ENCODE measurements at regions not wholly inside any gene's neighbourhood (a gene's known extent, or its start where the extent isn't known, plus 50 kb on each side); places are given as distances from the start of the nearest gene placed in this dataset.

GRCh38 chr5:125291447-125291846 is 545.0 kb upstream of the ZNF608 start:
- Histone ChIP-seq H3K4me1 (ENCODE audit: control insufficient read depth, insufficient read depth, low read length) (no peaks in the 10 kb centered on the region), H3K4me3 (ENCODE audit: low read depth in 2 of 2, low read length in 2 of 2) (no peak overlapping the region), H3K36me3 (ENCODE audit: control insufficient read depth, insufficient read depth, low read length) (no peaks in the 10 kb centered on the region), H3K27ac (ENCODE audit: low read length) (peak overlapping the region; percentile 41; the same call in 1 of the 2 replicates), H3K9me3 (ENCODE audit: control insufficient read depth, insufficient read depth, low read depth, low read length) (no peaks in the 10 kb centered on the region), H3K27me3 (ENCODE audit: control insufficient read depth, insufficient read depth, low read length) (no peaks in the 10 kb centered on the region)
- ChIA-PET POLR2A (no interaction called here), CTCF (no interaction called here)
- TF ChIP-seq REST (IDR thresholded peaks at IDR 0.05; ENCODE audit: insufficient read depth in 1 of 2, low read depth in 2 of 2, low read length in 1 of 2) (no peak), CTCF (IDR thresholded peaks at IDR 0.05) (no peak), TCF7L2 (IDR thresholded peaks at IDR 0.05; ENCODE audit: low read depth, low read length) (no peak), SIN3A (IDR thresholded peaks at IDR 0.05; ENCODE audit: borderline replicate concordance, insufficient read depth, low read depth, low read length) (no peak), POLR2AphosphoS5 (IDR thresholded peaks at IDR 0.05; ENCODE audit: low read depth, low read length) (no peak)
- intact Hi-C loops (cut with micrococcal nuclease; ENCODE audit: unreplicated experiment) = no loop called here
- no peak for DNase-seq (ENCODE audit: low read depth, low spot score)
- no peak for ATAC-seq
- in situ Hi-C loops (cut with HindIII; ENCODE audit: low pct_unique_long_range_greater_than_20kb, low sequenced_read_pairs) = no loop called here
- BruUV-seq (replicated peaks) = no TSS peak

- ChIA-PET POLR2A (interaction anchor here (0.6 to 0.7 kb wide), 2 partner anchors 466 to 1110 kb away, joined by 3 read pairs; no protein-coding TSS in a partner anchor), CTCF (no interaction called here)
- in situ Hi-C loops (cut with HindIII; ENCODE audit: low pct_unique_long_range_greater_than_20kb, low sequenced_read_pairs) (no loop called here), intact Hi-C loops (cut with micrococcal nuclease; ENCODE audit: unreplicated experiment) (no loop called here)
- Histone ChIP-seq H3K9me3 (ENCODE audit: control insufficient read depth, insufficient read depth, low read depth, low read length) (no peaks in the 10 kb centered on the region), H3K27ac (ENCODE audit: low read length) (peak overlapping the region; percentile 2; the same call in 1 of the 2 replicates), H3K4me3 (ENCODE audit: low read depth in 2 of 2, low read length in 2 of 2) (no peak overlapping the region), H3K4me1 (ENCODE audit: control insufficient read depth, insufficient read depth, low read length) (peaks cover 4% of the 10 kb centered on the region), H3K27me3 (ENCODE audit: control insufficient read depth, insufficient read depth, low read length) (no peaks in the 10 kb centered on the region), H3K36me3 (ENCODE audit: control insufficient read depth, insufficient read depth, low read length) (no peaks in the 10 kb centered on the region)
- TF ChIP-seq REST (IDR thresholded peaks at IDR 0.05; ENCODE audit: insufficient read depth in 1 of 2, low read depth in 2 of 2, low read length in 1 of 2) = no peak
- TF ChIP-seq CTCF (IDR thresholded peaks at IDR 0.05) = no peak
- no peak for TF ChIP-seq SIN3A (IDR thresholded peaks at IDR 0.05; ENCODE audit: borderline replicate concordance, insufficient read depth, low read depth, low read length)
- no peak for TF ChIP-seq TCF7L2 (IDR thresholded peaks at IDR 0.05; ENCODE audit: low read depth, low read length)
- TF ChIP-seq POLR2AphosphoS5 (IDR thresholded peaks at IDR 0.05; ENCODE audit: low read depth, low read length) = no peak
- no peak for DNase-seq (ENCODE audit: low read depth, low spot score)
- ATAC-seq = no peak
- BruUV-seq (replicated peaks) = no TSS peak
Observed at GRCh38 chr5:125293223-125293622, 546.8 kb upstream of the ZNF608 start.
